Calu3 (cell line): ENCODE measurements at regions not wholly inside any gene's neighbourhood (a gene's known extent, or its start where the extent isn't known, plus 50 kb on each side); places are given as distances from the start of the nearest gene placed in this dataset.

Experiments used
- BruUV-seq: library from RNA; stranded (reverse); fragments of 400-500 nt; replicated peaks from 2 replicates; lab custom pipeline; 2021; lab: Mats Ljungman, UMichigan
- CTCF ChIA-PET: fragments of 300-600 bp; sonication (Branson Sonifier 250); formaldehyde crosslinking; loops from one replicate; lab custom pipeline; 2022; ENCODE audit warnings: antibody characterized with exemption; lab: Charles Lee
- DNase-seq: peaks from one replicate; pipeline ENCODE4 v3.0.0; 2022
- H3K27ac Mint-ChIP-seq: one replicate; pipeline ENCODE4 v1.8.0; 2022; ENCODE audit warnings: mixed read lengths; ENCODE audit not compliant: unreplicated experiment
- H3K27me3 Mint-ChIP-seq: one replicate; pipeline ENCODE4 v1.8.0; 2022; ENCODE audit warnings: mixed read lengths; ENCODE audit not compliant: unreplicated experiment
- H3K36me3 Mint-ChIP-seq: one replicate; pipeline ENCODE4 v1.8.0; 2022; ENCODE audit warnings: mild to moderate bottlenecking, moderate library complexity, mixed read lengths; ENCODE audit not compliant: insufficient read depth, unreplicated experiment
- H3K4me1 Mint-ChIP-seq: one replicate; pipeline ENCODE4 v1.8.0; 2022; ENCODE audit warnings: mild to moderate bottlenecking, low read depth, mixed read lengths; ENCODE audit not compliant: unreplicated experiment
- H3K4me3 Mint-ChIP-seq: one replicate; pipeline ENCODE4 v1.8.0; 2022; ENCODE audit warnings: mild to moderate bottlenecking, low read depth, moderate library complexity, mixed read lengths; ENCODE audit not compliant: unreplicated experiment
- H3K9me3 Mint-ChIP-seq: one replicate; pipeline ENCODE4 v1.8.0; 2022; ENCODE audit warnings: low read depth, mixed read lengths; ENCODE audit not compliant: unreplicated experiment
- intact Hi-C: fragments of 100-400 bp; cut with micrococcal nuclease; formaldehyde crosslinking; loops from one replicate; pipeline ENCODE4 v1.10.0; 2022; ENCODE audit not compliant: unreplicated experiment
- TF ChIP-seq, protein P1 (sequence below): fragments of 200-600 bp; IDR thresholded peaks from one replicate; pipeline ENCODE4 v1.8.0; 2022; ENCODE audit warnings: antibody characterized with exemption; ENCODE audit not compliant: unreplicated experiment

DNA sequence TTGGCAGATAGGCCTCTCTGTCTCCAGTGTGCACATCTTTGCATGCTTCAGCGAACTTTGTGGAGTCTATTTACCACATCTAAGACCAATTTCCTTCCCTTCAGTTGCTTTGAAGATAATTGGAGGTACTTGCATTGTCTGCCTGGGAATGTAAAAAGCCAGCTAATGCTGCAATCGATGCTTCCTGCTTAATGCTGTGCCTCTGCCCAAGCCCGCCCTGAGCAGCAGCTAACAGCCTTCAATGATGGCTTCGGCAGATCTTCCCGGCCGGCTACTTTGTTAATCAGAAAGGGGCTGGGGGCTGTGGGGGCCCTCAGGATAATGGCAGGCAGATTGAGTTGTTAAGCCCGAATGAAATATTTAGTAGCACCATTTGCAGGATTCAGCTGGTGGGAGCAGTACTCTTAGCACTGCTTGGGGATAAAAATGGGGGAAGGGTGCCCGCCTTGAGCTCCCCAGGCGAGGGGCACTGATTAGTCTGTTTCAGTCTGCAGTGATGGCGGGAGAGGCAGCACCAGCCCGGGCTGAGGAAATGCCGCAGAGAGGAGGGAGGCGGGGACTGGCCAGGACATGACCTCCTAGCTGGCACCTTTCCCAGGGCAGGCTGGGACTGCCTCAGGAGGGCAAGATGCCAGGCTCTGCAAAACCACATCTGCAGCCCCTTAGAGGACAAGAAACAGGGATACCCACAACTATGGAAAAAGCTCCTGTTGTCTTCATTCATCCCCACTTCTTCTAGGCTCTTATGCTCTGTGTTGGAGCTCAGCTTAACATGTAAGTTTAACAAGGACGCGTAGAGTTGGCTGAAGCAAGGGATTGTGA is 460.0 kb downstream of the BUD13 start:
- DNase-seq: peak; percentile 68

DNA sequence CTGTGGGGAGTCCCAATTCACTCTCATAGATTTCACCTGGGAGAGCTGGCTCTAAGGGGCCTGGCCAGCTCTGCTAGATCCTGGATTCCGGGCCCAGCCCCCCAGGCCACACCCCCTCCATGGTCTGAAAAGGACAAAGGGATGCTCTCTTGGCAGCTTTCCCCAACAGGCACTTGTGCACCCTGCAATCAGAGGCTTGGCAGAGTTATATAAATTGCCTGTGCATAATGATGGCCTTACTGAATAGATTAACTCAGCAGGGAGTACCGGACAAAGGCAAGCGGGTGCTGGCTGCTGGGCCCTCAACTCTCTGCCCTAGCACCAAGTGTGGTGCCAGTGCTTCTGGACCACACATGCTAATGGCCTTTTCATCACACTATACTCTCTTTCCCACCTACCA is 461.6 kb downstream of the BUD13 start:
- no peak overlapping the region for H3K27ac Mint-ChIP-seq
- no peak overlapping the region for H3K4me3 Mint-ChIP-seq
- intact Hi-C loops: no loop called here
- no TSS peak for BruUV-seq
- H3K27me3 Mint-ChIP-seq: peaks cover 46% of the 10 kb centered on the region
- TF ChIP-seq, protein P1, sequence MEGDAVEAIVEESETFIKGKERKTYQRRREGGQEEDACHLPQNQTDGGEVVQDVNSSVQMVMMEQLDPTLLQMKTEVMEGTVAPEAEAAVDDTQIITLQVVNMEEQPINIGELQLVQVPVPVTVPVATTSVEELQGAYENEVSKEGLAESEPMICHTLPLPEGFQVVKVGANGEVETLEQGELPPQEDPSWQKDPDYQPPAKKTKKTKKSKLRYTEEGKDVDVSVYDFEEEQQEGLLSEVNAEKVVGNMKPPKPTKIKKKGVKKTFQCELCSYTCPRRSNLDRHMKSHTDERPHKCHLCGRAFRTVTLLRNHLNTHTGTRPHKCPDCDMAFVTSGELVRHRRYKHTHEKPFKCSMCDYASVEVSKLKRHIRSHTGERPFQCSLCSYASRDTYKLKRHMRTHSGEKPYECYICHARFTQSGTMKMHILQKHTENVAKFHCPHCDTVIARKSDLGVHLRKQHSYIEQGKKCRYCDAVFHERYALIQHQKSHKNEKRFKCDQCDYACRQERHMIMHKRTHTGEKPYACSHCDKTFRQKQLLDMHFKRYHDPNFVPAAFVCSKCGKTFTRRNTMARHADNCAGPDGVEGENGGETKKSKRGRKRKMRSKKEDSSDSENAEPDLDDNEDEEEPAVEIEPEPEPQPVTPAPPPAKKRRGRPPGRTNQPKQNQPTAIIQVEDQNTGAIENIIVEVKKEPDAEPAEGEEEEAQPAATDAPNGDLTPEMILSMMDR: no peak
- peaks cover under 1% of the 10 kb centered on the region for H3K9me3 Mint-ChIP-seq
- no peak for DNase-seq
- H3K36me3 Mint-ChIP-seq: no peaks in the 10 kb centered on the region
- CTCF ChIA-PET: no interaction called here
- H3K4me1 Mint-ChIP-seq: no peaks in the 10 kb centered on the region

More for the DNA sequence above, 460.0 kb downstream of the BUD13 start:
- Mint-ChIP-seq H3K4me1 (no peaks in the 10 kb centered on the region), H3K4me3 (no peak overlapping the region), H3K27me3 (peaks cover 46% of the 10 kb centered on the region), H3K27ac (no peak overlapping the region), H3K36me3 (no peaks in the 10 kb centered on the region), H3K9me3 (peaks cover 2% of the 10 kb centered on the region)
- BruUV-seq: no TSS peak
- TF ChIP-seq, protein P1: no peak
- intact Hi-C loops: no loop called here
- CTCF ChIA-PET: interaction anchor here (0.5 kb wide), 1 partner anchor 28 kb away, joined by 6 read pairs; no protein-coding TSS in a partner anchor

DNA sequence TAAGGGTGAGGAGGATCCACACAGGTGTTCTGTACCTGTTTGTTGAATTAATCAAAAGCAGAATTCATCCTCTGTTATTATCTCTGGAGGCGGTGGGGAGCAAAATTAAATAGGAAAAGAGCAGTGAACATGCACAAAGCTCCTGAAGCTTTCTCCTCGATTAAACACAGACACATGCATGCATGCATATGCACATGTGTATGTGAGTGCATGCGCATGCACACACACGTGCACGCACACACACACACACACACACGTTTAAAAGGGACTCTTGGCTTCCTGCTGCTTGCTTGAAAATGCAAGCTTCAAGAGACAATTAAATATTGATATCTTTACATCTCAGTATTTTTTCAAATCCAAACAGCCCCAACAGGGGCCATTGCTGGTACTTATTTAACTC is 462.1 kb downstream of the BUD13 start:
- CTCF ChIA-PET: no interaction called here
- Mint-ChIP-seq H3K4me3 (no peak overlapping the region), H3K27ac (no peak overlapping the region), H3K4me1 (no peaks in the 10 kb centered on the region), H3K27me3 (peaks cover 46% of the 10 kb centered on the region), H3K36me3 (no peaks in the 10 kb centered on the region), H3K9me3 (no peaks in the 10 kb centered on the region)
- no peak for DNase-seq
- intact Hi-C loops: no loop called here
- BruUV-seq: no TSS peak
- TF ChIP-seq, protein P1: no peak

DNA sequence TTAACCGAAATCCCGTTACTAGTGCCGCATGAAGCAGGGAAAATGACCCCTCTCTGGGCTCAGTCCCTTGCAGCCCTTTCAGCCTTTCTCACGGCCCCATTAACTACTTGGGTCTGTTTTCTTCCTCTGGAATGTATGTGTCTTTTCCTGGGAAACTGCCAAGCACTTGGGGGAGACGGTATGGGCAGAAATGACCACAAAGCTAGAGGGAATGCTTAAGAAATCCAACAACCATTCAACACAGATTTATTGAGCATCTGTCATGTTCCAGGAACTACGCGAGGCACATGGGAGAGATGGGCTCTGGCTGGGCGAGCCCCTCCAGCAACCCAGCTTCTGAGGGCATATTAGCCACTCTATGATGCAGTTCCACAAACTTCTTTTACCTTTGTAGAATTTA is 462.6 kb downstream of the BUD13 start:
- CTCF ChIA-PET: no interaction called here
- Mint-ChIP-seq H3K9me3 (no peaks in the 10 kb centered on the region), H3K4me1 (no peaks in the 10 kb centered on the region), H3K36me3 (no peaks in the 10 kb centered on the region), H3K27ac (no peak overlapping the region), H3K27me3 (peaks cover 46% of the 10 kb centered on the region), H3K4me3 (no peak overlapping the region)
- TF ChIP-seq, protein P1: no peak
- DNase-seq: no peak
- intact Hi-C loops: no loop called here
- BruUV-seq: no TSS peak
